H9 (cell line): ENCODE measurements at regions not wholly inside any gene's neighbourhood (a gene's known extent, or its start where the extent isn't known, plus 50 kb on each side); places are given as distances from the start of the nearest gene placed in this dataset.

Source experiments
- DNase-seq: peaks from one replicate; pipeline ENCODE4 v3.0.0-alpha.2; 2017
- H2AFZ ChIP-seq: one replicate; pipeline ENCODE4 v1.6.1; 2013; ENCODE audit warnings: mild to moderate bottlenecking, low read length, control low read depth, moderate library complexity
- H2AK5ac ChIP-seq: 2 replicates; pipeline ENCODE4 v1.6.1; 2013; ENCODE audit warnings: low read length, control low read depth, mixed read lengths; ENCODE audit not compliant: insufficient read length
- H2BK120ac ChIP-seq: one replicate; pipeline ENCODE4 v1.6.1; 2013; ENCODE audit warnings: low read depth, mild to moderate bottlenecking, low read length, control low read depth, inconsistent platforms; ENCODE audit not compliant: poor library complexity, severe bottlenecking
- H2BK12ac ChIP-seq: 2 replicates; pipeline ENCODE4 v1.6.1; 2013; ENCODE audit warnings: low read length, control low read depth, mixed read lengths, low read depth; ENCODE audit not compliant: insufficient read length
- H2BK15ac ChIP-seq: 2 replicates; pipeline ENCODE4 v1.6.1; 2013; ENCODE audit warnings: low read depth, low read length, control low read depth
- H2BK20ac ChIP-seq: one replicate; pipeline ENCODE4 v1.6.1; 2013; ENCODE audit warnings: low read depth, mild to moderate bottlenecking, low read length, control low read depth, inconsistent platforms; ENCODE audit not compliant: poor library complexity, severe bottlenecking
- H2BK5ac ChIP-seq: 2 replicates; pipeline ENCODE4 v1.6.1; 2013; ENCODE audit warnings: low read length, control low read depth, mixed read lengths; ENCODE audit not compliant: insufficient read length
- H3K14ac ChIP-seq: 2 replicates; pipeline ENCODE4 v1.6.1; 2013; ENCODE audit warnings: low read length, control low read depth; ENCODE audit not compliant: insufficient read depth
- H3K18ac ChIP-seq: 2 replicates; pipeline ENCODE4 v1.6.1; 2013; ENCODE audit warnings: low read depth, mild to moderate bottlenecking, mixed read lengths, low read length, control low read depth; ENCODE audit not compliant: insufficient read length
- H3K23ac ChIP-seq: 2 replicates; pipeline ENCODE4 v1.6.1; 2013; ENCODE audit warnings: low read length, control low read depth, mixed read lengths, low read depth; ENCODE audit not compliant: insufficient read length
- H3K23me2 ChIP-seq: 2 replicates; pipeline ENCODE4 v1.6.1; 2013; ENCODE audit warnings: low read depth, mild to moderate bottlenecking, mixed read lengths, low read length, control low read depth; ENCODE audit not compliant: insufficient read length, poor library complexity, severe bottlenecking
- H3K27ac ChIP-seq: 2 replicates; pipeline ENCODE4 v1.5.1; 2013; ENCODE audit warnings: low read length, control low read depth, mixed read lengths, low read depth; ENCODE audit not compliant: insufficient read length
- H3K27me3 ChIP-seq: 2 replicates; pipeline ENCODE4 v1.6.1; 2013; ENCODE audit warnings: low read length, control low read depth, inconsistent platforms; ENCODE audit not compliant: insufficient read depth
- H3K4ac ChIP-seq: 2 replicates; pipeline ENCODE4 v1.6.1; 2013; ENCODE audit warnings: low read depth, mild to moderate bottlenecking, control low read depth, inconsistent platforms, low read length, moderate library complexity
- H3K4me1 ChIP-seq: 2 replicates; pipeline ENCODE4 v1.6.1; 2013; ENCODE audit warnings: low read length, control low read depth, inconsistent platforms; ENCODE audit not compliant: insufficient read depth
- H3K4me2 ChIP-seq: 2 replicates; pipeline ENCODE4 v1.6.1; 2013; ENCODE audit warnings: low read length, control low read depth, mixed read lengths; ENCODE audit not compliant: insufficient read length, insufficient read depth
- H3K56ac ChIP-seq: 2 replicates; pipeline ENCODE4 v1.6.1; 2013; ENCODE audit warnings: low read depth, mild to moderate bottlenecking, mixed read lengths, low read length, control low read depth; ENCODE audit not compliant: insufficient read length
- H3K79me1 ChIP-seq: 2 replicates; pipeline ENCODE4 v1.6.1; 2013; ENCODE audit warnings: low read depth, mild to moderate bottlenecking, moderate library complexity, low read length, control low read depth, inconsistent platforms; ENCODE audit not compliant: insufficient read depth, poor library complexity, severe bottlenecking
- H3K79me2 ChIP-seq: 2 replicates; pipeline ENCODE4 v1.6.1; 2013; ENCODE audit warnings: low read length, control low read depth, inconsistent platforms; ENCODE audit not compliant: insufficient read depth
- H3K9ac ChIP-seq: 2 replicates; pipeline ENCODE4 v1.6.1; 2013; ENCODE audit warnings: low read length, control low read depth, mixed read lengths; ENCODE audit not compliant: insufficient read length; ENCODE audit errors: extremely low read depth
- H3K9me3 ChIP-seq: one replicate; pipeline ENCODE4 v1.6.1; 2013; ENCODE audit warnings: low read depth, low read length, inconsistent platforms; ENCODE audit not compliant: control insufficient read depth
- H3T11ph ChIP-seq: one replicate; pipeline ENCODE4 v1.6.1; 2013; ENCODE audit warnings: mild to moderate bottlenecking, low read length, control low read depth, inconsistent platforms
- H4K20me1 ChIP-seq: one replicate; pipeline ENCODE4 v1.6.1; 2013; ENCODE audit not compliant: control insufficient read depth, insufficient read length, insufficient read depth
- H4K5ac ChIP-seq: 2 replicates; pipeline ENCODE4 v1.6.1; 2013; ENCODE audit warnings: low read depth, mild to moderate bottlenecking, mixed read lengths, low read length, control low read depth; ENCODE audit not compliant: insufficient read length
- H4K8ac ChIP-seq: replicated peaks from 2 replicates; pipeline ENCODE4 v1.6.1; 2013; ENCODE audit warnings: low read length, control low read depth, mixed read lengths, low read depth; ENCODE audit not compliant: insufficient read length
- H4K91ac ChIP-seq: 2 replicates; pipeline ENCODE4 v1.6.1; 2013; ENCODE audit warnings: low read depth, mild to moderate bottlenecking, moderate library complexity, mixed read lengths, low read length, control low read depth; ENCODE audit not compliant: insufficient read length
- H3K27ac Mint-ChIP-seq, 3 experiments: 2 replicates in 2 of 3; 3 replicates in 1 of 3; pipeline ENCODE4 v1.8.0; 2020 to 2021; ENCODE audit warnings: mixed read lengths in 3 of 3, mild to moderate bottlenecking in 1 of 3, moderate library complexity in 1 of 3
- H3K27me3 Mint-ChIP-seq: 2 replicates; pipeline ENCODE4 v1.8.0; 2021; ENCODE audit warnings: low read depth, mild to moderate bottlenecking, moderate library complexity, mixed read lengths
- H3K36me3 Mint-ChIP-seq, 3 experiments: 2 replicates in 2 of 3; 3 replicates in 1 of 3; pipeline ENCODE4 v1.8.0; 2020 to 2021; ENCODE audit warnings: low read depth in 3 of 3, mixed read lengths in 3 of 3; ENCODE audit not compliant: insufficient read depth in 1 of 3
- H3K4me1 Mint-ChIP-seq, 2 experiments: 2 replicates each; pipeline ENCODE4 v1.8.0; 2020; ENCODE audit warnings: mixed read lengths in 2 of 2
- H3K4me3 Mint-ChIP-seq, 2 experiments: 2 replicates in 1 of 2; 3 replicates in 1 of 2; pipeline ENCODE4 v1.8.0; 2020 to 2021; ENCODE audit warnings: mild to moderate bottlenecking in 2 of 2, mixed read lengths in 2 of 2, moderate library complexity in 1 of 2
- H3K9me3 Mint-ChIP-seq, 2 experiments: 2 replicates in 1 of 2; 3 replicates in 1 of 2; pipeline ENCODE4 v1.8.0; 2020; ENCODE audit warnings: mild to moderate bottlenecking in 2 of 2, mixed read lengths in 2 of 2, moderate library complexity in 1 of 2
- WGBS: extraction: QIAGEN DNeasy Blood & Tissue Kit; methylation state at CpG from one replicate; pipeline ENCODE4 v1.1.7; 2013; ENCODE audit warnings: missing lambda C conversion rate, low lambda C conversion rate, mixed read lengths; ENCODE audit not compliant: insufficient read length; ENCODE audit errors: extremely low coverage; 5-methylcytosine and 5-hydroxymethylcytosine counted together
- TF ChIP-seq, protein P1 (sequence below): fragments of 200-600 bp; sonication (generic); conservative IDR thresholded peaks from 3 replicates; pipeline ENCODE4 v1.8.0; 2021; ENCODE audit warnings: antibody characterized with exemption, mild to moderate bottlenecking

DNA sequence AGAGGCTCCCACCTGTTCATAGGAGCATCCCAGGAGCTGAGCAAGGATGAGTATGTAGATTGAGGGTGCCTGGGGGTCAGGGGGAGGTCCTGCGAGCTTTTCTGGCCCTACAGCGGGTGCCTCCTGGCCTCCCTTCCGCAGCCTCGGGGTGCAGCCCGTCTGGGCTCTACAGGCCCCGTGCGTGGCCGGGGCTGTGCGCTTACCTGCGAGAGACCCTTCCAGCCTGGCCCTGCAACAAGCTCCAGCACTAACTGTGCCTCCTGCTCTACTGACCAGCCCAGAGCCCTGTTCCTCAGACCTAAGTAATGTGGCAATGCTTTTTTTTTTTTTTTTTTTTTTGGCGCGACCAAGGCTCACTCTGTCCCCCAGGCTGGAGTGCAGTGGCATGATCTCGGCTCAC lies 1129.1 kb downstream of the BRD1 start:
- Histone ChIP-seq H3K14ac (no peak overlapping the region), H3K23ac (no peak overlapping the region), H3K23me2 (peaks cover 3% of the 10 kb centered on the region), H4K20me1 (no peaks in the 10 kb centered on the region), H2BK5ac (no peak overlapping the region), H2AFZ (no peak overlapping the region), H3K56ac (no peak overlapping the region), H3K27ac (no peak overlapping the region), H3K4me1 (no peaks in the 10 kb centered on the region; the same call in 1 of the 2 replicates), H3K9ac (no peak overlapping the region), H3K79me2 (no peaks in the 10 kb centered on the region), H3K9me3 (no peaks in the 10 kb centered on the region), H4K8ac (no peak overlapping the region), H3T11ph (no peak overlapping the region), H2BK120ac (no peak overlapping the region), H2BK20ac (no peak overlapping the region), H2BK12ac (no peak overlapping the region), H2AK5ac (no peak overlapping the region), H4K5ac (no peak overlapping the region), H3K18ac (no peak overlapping the region), H3K27me3 (no peaks in the 10 kb centered on the region), H4K91ac (no peak overlapping the region), H3K4ac (no peak overlapping the region), H2BK15ac (no peak overlapping the region), H3K79me1 (no peaks in the 10 kb centered on the region), H3K4me2 (no peak overlapping the region)
- WGBS, result no CpG with 5 or more reads among the region's 13 CpGs
- Mint-ChIP-seq H3K4me1 (peaks cover 0 to 3% of the 10 kb centered on the region in 2 experiments; a peak in 1 of 4 replicates), H3K4me3 (no peak overlapping the region), H3K27ac (no peak overlapping the region), H3K27me3 (no peaks in the 10 kb centered on the region), H3K9me3 (no peaks in the 10 kb centered on the region; a peak in 1 of 5 replicates), H3K36me3 (no peaks in the 10 kb centered on the region)
- no peak for DNase-seq
- TF ChIP-seq, protein P1, sequence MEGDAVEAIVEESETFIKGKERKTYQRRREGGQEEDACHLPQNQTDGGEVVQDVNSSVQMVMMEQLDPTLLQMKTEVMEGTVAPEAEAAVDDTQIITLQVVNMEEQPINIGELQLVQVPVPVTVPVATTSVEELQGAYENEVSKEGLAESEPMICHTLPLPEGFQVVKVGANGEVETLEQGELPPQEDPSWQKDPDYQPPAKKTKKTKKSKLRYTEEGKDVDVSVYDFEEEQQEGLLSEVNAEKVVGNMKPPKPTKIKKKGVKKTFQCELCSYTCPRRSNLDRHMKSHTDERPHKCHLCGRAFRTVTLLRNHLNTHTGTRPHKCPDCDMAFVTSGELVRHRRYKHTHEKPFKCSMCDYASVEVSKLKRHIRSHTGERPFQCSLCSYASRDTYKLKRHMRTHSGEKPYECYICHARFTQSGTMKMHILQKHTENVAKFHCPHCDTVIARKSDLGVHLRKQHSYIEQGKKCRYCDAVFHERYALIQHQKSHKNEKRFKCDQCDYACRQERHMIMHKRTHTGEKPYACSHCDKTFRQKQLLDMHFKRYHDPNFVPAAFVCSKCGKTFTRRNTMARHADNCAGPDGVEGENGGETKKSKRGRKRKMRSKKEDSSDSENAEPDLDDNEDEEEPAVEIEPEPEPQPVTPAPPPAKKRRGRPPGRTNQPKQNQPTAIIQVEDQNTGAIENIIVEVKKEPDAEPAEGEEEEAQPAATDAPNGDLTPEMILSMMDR, result no peak
